ENCODE measurements at regions not wholly inside any gene's neighbourhood (a gene's known extent, or its start where the extent isn't known, plus 50 kb on each side); places are given as distances from the start of the nearest gene placed in this dataset.

- TF ChIP-seq CTCF (conservative IDR thresholded peaks at IDR 0.05; ENCODE audit: control insufficient read depth, insufficient read depth, low read depth, low read length): peak; percentile 65
- H3K4me3 ChIP-seq (ENCODE audit: control insufficient read depth, low read depth, low read length): no peak overlapping the region
- peak; percentile 91 for DNase-seq (ENCODE audit: low read depth)
Observed at GRCh38 chr9:91036826-91037510, 235.3 kb downstream of the SYK start.

- H3K4me3 ChIP-seq (ENCODE audit: control insufficient read depth, low read depth, low read length): no peak overlapping the region
- DNase-seq (ENCODE audit: low read depth): peak; percentile 92
- TF ChIP-seq CTCF (conservative IDR thresholded peaks at IDR 0.05; ENCODE audit: control insufficient read depth, insufficient read depth, low read depth, low read length): no peak
Observed at GRCh38 chr9:91037511-91038482, 236.2 kb downstream of the SYK start.

GRCh38 chr9:91038483-91039124 lies 237.0 kb downstream of the SYK start:
- TF ChIP-seq CTCF (conservative IDR thresholded peaks at IDR 0.05; ENCODE audit: control insufficient read depth, insufficient read depth, low read depth, low read length): no peak
- DNase-seq (ENCODE audit: low read depth): no peak
- no peak overlapping the region for H3K4me3 ChIP-seq (ENCODE audit: control insufficient read depth, low read depth, low read length)

- DNase-seq (ENCODE audit: low read depth): no peak
- TF ChIP-seq CTCF (conservative IDR thresholded peaks at IDR 0.05; ENCODE audit: control insufficient read depth, insufficient read depth, low read depth, low read length): no peak
- H3K4me3 ChIP-seq (ENCODE audit: control insufficient read depth, low read depth, low read length): no peak overlapping the region
Observed at GRCh38 chr9:91039125-91039834, 237.7 kb downstream of the SYK start.

GRCh38 chr9:91039835-91040140 lies 238.2 kb downstream of the SYK start:
- no peak for TF ChIP-seq CTCF (conservative IDR thresholded peaks at IDR 0.05; ENCODE audit: control insufficient read depth, insufficient read depth, low read depth, low read length)
- H3K4me3 ChIP-seq (ENCODE audit: control insufficient read depth, low read depth, low read length): no peak overlapping the region
- no peak for DNase-seq (ENCODE audit: low read depth)

All from fibroblast of mammary gland (primary cell).